ENCODE measurements at regions not wholly inside any gene's neighbourhood (a gene's known extent, or its start where the extent isn't known, plus 50 kb on each side); places are given as distances from the start of the nearest gene placed in this dataset.
"Not testable (repeated sequence)": the region's sequence is repeated elsewhere in the genome, so short reads cannot be mapped to it uniquely, and the experiment has no call there.

GRCh38 chr3:158026236-158026635, 80.0 kb downstream of the SHOX2 start:
- no peak overlapping the region for H3K27ac ChIP-seq
- no peaks in the 10 kb centered on the region for H3K9me3 ChIP-seq
- DNase-seq (ENCODE audit: low spot score) = no peak
- H3K4me3 ChIP-seq = no peak overlapping the region
- no peaks in the 10 kb centered on the region for H3K36me3 ChIP-seq
- TF ChIP-seq, protein P1, sequence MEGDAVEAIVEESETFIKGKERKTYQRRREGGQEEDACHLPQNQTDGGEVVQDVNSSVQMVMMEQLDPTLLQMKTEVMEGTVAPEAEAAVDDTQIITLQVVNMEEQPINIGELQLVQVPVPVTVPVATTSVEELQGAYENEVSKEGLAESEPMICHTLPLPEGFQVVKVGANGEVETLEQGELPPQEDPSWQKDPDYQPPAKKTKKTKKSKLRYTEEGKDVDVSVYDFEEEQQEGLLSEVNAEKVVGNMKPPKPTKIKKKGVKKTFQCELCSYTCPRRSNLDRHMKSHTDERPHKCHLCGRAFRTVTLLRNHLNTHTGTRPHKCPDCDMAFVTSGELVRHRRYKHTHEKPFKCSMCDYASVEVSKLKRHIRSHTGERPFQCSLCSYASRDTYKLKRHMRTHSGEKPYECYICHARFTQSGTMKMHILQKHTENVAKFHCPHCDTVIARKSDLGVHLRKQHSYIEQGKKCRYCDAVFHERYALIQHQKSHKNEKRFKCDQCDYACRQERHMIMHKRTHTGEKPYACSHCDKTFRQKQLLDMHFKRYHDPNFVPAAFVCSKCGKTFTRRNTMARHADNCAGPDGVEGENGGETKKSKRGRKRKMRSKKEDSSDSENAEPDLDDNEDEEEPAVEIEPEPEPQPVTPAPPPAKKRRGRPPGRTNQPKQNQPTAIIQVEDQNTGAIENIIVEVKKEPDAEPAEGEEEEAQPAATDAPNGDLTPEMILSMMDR (IDR thresholded peaks at IDR 0.05) = no peak
- TF ChIP-seq POLR2A (IDR thresholded peaks at IDR 0.05) = no peak
- TF ChIP-seq POLR2AphosphoS5 (IDR thresholded peaks at IDR 0.05) = no peak
- H3K27me3 ChIP-seq (replicated peaks; ENCODE audit: insufficient read depth) = no peaks in the 10 kb centered on the region
- no peaks in the 10 kb centered on the region for H3K4me1 ChIP-seq (replicated peaks)
- intact Hi-C loops (cut with DNase I) = no loop called here

GRCh38 chr3:158019897-158020296, 86.3 kb downstream of the SHOX2 start:
- H3K27me3 ChIP-seq (replicated peaks; ENCODE audit: insufficient read depth); H3K36me3 ChIP-seq; H3K9me3 ChIP-seq; DNase-seq (ENCODE audit: low spot score); H3K27ac ChIP-seq; H3K4me1 ChIP-seq (replicated peaks); intact Hi-C loops (cut with DNase I); H3K4me3 ChIP-seq: not testable (repeated sequence)
- 85% methylated on average over 10 of the region's 18 CpGs for WGBS

DNA sequence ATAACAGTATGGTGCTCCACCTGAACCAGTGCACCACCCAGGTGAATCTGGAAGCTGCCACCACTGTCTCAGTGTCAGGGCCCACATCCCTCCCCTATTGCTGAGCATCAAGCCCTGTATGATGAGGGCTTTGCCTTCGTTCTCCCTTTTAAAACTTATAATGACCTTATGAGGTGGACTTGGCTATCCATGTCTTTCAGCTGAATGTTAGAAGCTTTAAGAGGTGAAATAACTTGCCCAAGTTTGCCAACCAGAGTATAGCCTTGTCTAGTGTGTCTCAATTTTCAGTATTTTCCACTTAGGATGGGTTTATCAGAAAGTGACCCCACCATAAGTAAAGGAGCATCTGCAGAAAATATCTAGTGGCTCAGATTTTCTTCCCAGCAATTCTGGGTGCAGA, 87.8 kb downstream of the SHOX2 start:
- 85% methylated on average over 1 of the region's 1 CpG for WGBS
- no peaks in the 10 kb centered on the region for H3K36me3 ChIP-seq
- DNase-seq (ENCODE audit: low spot score) = no peak

DNA sequence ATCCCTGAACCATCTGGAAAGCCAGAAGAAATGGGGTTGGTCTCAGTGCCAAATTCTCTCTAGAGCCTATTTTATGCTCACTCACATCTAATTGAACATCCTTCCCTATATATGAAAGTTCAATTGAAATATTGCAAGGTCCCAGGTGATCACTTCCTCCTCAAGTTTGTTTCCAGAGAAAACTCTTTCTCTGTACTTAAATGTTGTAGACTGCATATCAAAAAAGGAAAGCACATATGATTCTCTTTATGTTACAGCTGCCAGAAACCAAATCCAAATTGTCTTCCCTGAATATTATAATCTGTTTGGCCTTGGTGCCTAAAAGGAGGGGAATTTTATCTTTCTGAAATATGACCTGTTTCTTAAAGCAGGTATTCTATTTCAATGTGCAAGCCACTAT, 93.3 kb downstream of the SHOX2 start:
- H3K27me3 ChIP-seq (replicated peaks; ENCODE audit: insufficient read depth) = no peaks in the 10 kb centered on the region
- no peaks in the 10 kb centered on the region for H3K4me1 ChIP-seq (replicated peaks)
- no peak overlapping the region for H3K4me3 ChIP-seq
- TF ChIP-seq, protein P1 (IDR thresholded peaks at IDR 0.05) = no peak
- no peak for TF ChIP-seq POLR2A (IDR thresholded peaks at IDR 0.05)
- no peak for TF ChIP-seq POLR2AphosphoS5 (IDR thresholded peaks at IDR 0.05)
- intact Hi-C loops (cut with DNase I) = no loop called here
- H3K36me3 ChIP-seq = no peaks in the 10 kb centered on the region
- H3K9me3 ChIP-seq = no peaks in the 10 kb centered on the region
- no peak overlapping the region for H3K27ac ChIP-seq
- DNase-seq (ENCODE audit: low spot score) = no peak

More for the DNA sequence above, 87.8 kb downstream of the SHOX2 start:
- intact Hi-C loops (cut with DNase I) = no loop called here
- Histone ChIP-seq H3K4me3 (no peak overlapping the region), H3K27ac (no peak overlapping the region), H3K9me3 (no peaks in the 10 kb centered on the region), H3K27me3 (replicated peaks; ENCODE audit: insufficient read depth) (no peaks in the 10 kb centered on the region), H3K4me1 (replicated peaks) (no peaks in the 10 kb centered on the region)
- TF ChIP-seq, protein P1 (IDR thresholded peaks at IDR 0.05) = no peak
- TF ChIP-seq POLR2AphosphoS5 (IDR thresholded peaks at IDR 0.05) (no peak), POLR2A (IDR thresholded peaks at IDR 0.05) (no peak)

GRCh38 chr3:158005391-158006100, 100.7 kb downstream of the SHOX2 start:
- WGBS = 81% methylated on average over 10 of the region's 10 CpGs
- Histone ChIP-seq H3K4me1 (replicated peaks) (no peaks in the 10 kb centered on the region), H3K9me3 (no peaks in the 10 kb centered on the region), H3K4me3 (no peak overlapping the region), H3K36me3 (no peaks in the 10 kb centered on the region), H3K27ac (no peak overlapping the region), H3K27me3 (replicated peaks; ENCODE audit: insufficient read depth) (no peaks in the 10 kb centered on the region)
- intact Hi-C loops (cut with DNase I) = no loop called here
- TF ChIP-seq POLR2AphosphoS5 (IDR thresholded peaks at IDR 0.05) = no peak
- TF ChIP-seq, protein P1 (IDR thresholded peaks at IDR 0.05) = no peak
- TF ChIP-seq POLR2A (IDR thresholded peaks at IDR 0.05) = no peak
- DNase-seq (ENCODE audit: low spot score) = no peak

All from prostate gland (tissue), 2 donors.